ENCODE measurements at regions not wholly inside any gene's neighbourhood (a gene's known extent, or its start where the extent isn't known, plus 50 kb on each side); places are given as distances from the start of the nearest gene placed in this dataset.

DNA sequence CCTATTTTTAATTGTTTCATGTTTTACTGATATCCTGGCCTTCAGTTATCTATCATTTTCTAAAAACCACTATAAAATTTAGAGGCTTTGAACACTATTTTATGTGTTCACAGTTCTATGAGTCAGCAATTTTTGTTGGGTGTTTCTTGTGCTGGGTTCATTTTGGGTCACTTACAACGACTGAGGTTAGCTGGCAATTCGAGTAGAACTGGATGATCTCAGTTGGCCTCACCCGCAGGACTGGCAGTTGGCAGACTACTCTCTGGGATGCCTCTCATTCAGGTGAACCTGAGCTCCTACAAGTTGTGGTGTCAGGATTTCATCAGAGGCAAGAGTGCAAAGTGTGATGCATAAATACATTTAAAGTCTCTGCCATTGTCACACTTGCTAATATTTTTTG is 151.0 kb upstream of the PAPPA start:
- TF ChIP-seq, protein P1, sequence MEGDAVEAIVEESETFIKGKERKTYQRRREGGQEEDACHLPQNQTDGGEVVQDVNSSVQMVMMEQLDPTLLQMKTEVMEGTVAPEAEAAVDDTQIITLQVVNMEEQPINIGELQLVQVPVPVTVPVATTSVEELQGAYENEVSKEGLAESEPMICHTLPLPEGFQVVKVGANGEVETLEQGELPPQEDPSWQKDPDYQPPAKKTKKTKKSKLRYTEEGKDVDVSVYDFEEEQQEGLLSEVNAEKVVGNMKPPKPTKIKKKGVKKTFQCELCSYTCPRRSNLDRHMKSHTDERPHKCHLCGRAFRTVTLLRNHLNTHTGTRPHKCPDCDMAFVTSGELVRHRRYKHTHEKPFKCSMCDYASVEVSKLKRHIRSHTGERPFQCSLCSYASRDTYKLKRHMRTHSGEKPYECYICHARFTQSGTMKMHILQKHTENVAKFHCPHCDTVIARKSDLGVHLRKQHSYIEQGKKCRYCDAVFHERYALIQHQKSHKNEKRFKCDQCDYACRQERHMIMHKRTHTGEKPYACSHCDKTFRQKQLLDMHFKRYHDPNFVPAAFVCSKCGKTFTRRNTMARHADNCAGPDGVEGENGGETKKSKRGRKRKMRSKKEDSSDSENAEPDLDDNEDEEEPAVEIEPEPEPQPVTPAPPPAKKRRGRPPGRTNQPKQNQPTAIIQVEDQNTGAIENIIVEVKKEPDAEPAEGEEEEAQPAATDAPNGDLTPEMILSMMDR (IDR thresholded peaks at IDR 0.05; ENCODE audit: unreplicated experiment) = no peak
- no peaks in the 10 kb centered on the region for H3K4me1 Mint-ChIP-seq (ENCODE audit: low read depth, unreplicated experiment)
- H3K36me3 Mint-ChIP-seq (ENCODE audit: insufficient read depth, unreplicated experiment) = no peaks in the 10 kb centered on the region
- BruUV-seq (replicated peaks) = no TSS peak
- CTCF ChIA-PET = no interaction called here
- H3K4me3 Mint-ChIP-seq (ENCODE audit: low read depth, unreplicated experiment) = no peak overlapping the region
- no peaks in the 10 kb centered on the region for H3K27me3 Mint-ChIP-seq (ENCODE audit: unreplicated experiment)
- DNase-seq = no peak
- H3K27ac Mint-ChIP-seq (ENCODE audit: unreplicated experiment) = no peak overlapping the region
- H3K9me3 Mint-ChIP-seq (ENCODE audit: low read depth, unreplicated experiment) = no peaks in the 10 kb centered on the region
- intact Hi-C loops (cut with micrococcal nuclease; ENCODE audit: unreplicated experiment) = no loop called here

DNA sequence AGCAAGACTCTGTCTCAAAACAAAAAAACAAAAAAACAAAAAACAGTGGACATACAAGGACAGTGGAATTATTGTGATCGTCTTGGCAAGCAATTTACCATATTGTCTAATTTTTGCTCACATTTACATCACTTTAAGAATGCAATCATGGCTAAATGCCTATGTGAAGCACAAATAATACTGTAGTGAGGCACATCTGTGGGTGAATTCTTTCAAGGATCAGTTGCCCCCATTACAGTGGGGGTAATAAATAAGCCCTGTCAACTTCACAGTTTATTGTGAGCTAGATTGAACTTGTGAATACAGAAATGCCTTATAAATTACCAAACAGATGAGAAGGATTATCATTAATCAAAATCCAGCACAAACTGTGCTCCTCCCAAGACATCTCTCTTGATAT is 150.2 kb upstream of the PAPPA start:
- intact Hi-C loops (cut with micrococcal nuclease; ENCODE audit: unreplicated experiment) = no loop called here

DNA sequence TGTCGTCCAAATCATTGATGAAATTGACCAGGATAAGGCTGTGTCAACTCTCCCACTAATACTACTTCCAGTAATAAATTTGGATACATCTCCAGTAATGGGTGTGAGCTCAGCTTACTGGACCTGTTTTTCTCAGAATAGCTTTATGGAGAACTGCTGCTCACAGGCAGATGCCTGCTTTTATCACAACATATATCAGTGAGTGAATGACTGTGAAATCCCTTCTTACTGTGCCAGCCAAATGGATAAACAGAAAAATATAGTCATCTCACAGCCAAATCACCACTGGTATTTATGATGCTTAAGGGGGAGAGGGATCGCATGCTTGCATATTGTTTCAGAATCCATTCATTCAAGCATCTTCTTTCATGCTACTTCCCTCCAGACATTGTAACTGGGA is 148.4 kb upstream of the PAPPA start:
- TF ChIP-seq, protein P1 (IDR thresholded peaks at IDR 0.05; ENCODE audit: unreplicated experiment) = no peak
- CTCF ChIA-PET = no interaction called here
- no peaks in the 10 kb centered on the region for H3K36me3 Mint-ChIP-seq (ENCODE audit: insufficient read depth, unreplicated experiment)

More for the DNA sequence above, 150.2 kb upstream of the PAPPA start:
- CTCF ChIA-PET = no interaction called here
- Mint-ChIP-seq H3K27ac (ENCODE audit: unreplicated experiment) (no peak overlapping the region), H3K36me3 (ENCODE audit: insufficient read depth, unreplicated experiment) (no peaks in the 10 kb centered on the region), H3K9me3 (ENCODE audit: low read depth, unreplicated experiment) (no peaks in the 10 kb centered on the region), H3K27me3 (ENCODE audit: unreplicated experiment) (no peaks in the 10 kb centered on the region), H3K4me3 (ENCODE audit: low read depth, unreplicated experiment) (no peak overlapping the region), H3K4me1 (ENCODE audit: low read depth, unreplicated experiment) (peaks cover 5% of the 10 kb centered on the region)
- no peak for DNase-seq
- TF ChIP-seq, protein P1 (IDR thresholded peaks at IDR 0.05; ENCODE audit: unreplicated experiment) = no peak
- no TSS peak for BruUV-seq (replicated peaks)

DNA sequence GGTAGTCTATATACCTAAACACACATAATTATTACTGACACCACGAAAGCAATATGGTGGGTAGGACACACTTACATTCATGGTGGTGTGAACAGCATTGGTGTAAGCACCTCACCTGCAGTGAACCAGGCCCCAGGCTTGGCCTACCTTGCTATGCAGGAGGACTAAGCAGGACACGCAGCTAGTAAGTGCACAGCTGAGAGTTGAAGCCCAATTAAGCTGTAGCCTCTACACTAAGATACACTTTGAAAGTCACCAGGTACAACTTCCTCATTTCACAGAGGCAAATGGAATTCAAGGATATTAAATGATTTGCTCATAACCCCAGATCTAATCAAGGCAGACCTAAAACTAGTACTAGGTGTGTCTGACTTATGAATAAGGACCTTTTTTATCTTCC is 145.8 kb upstream of the PAPPA start:
- no TSS peak for BruUV-seq (replicated peaks)
- Mint-ChIP-seq H3K4me1 (ENCODE audit: low read depth, unreplicated experiment) (peaks cover 7% of the 10 kb centered on the region), H3K36me3 (ENCODE audit: insufficient read depth, unreplicated experiment) (no peaks in the 10 kb centered on the region), H3K4me3 (ENCODE audit: low read depth, unreplicated experiment) (no peak overlapping the region), H3K9me3 (ENCODE audit: low read depth, unreplicated experiment) (peaks cover 4% of the 10 kb centered on the region), H3K27ac (ENCODE audit: unreplicated experiment) (peak overlapping the region; percentile 40), H3K27me3 (ENCODE audit: unreplicated experiment) (no peaks in the 10 kb centered on the region)
- CTCF ChIA-PET = no interaction called here
- TF ChIP-seq, protein P1 (IDR thresholded peaks at IDR 0.05; ENCODE audit: unreplicated experiment) = no peak
- intact Hi-C loops (cut with micrococcal nuclease; ENCODE audit: unreplicated experiment) = no loop called here
- DNase-seq = no peak

More for the DNA sequence above, 148.4 kb upstream of the PAPPA start:
- DNase-seq = no peak
- Mint-ChIP-seq H3K27me3 (ENCODE audit: unreplicated experiment) (no peaks in the 10 kb centered on the region), H3K9me3 (ENCODE audit: low read depth, unreplicated experiment) (no peaks in the 10 kb centered on the region), H3K4me1 (ENCODE audit: low read depth, unreplicated experiment) (peaks cover 7% of the 10 kb centered on the region), H3K4me3 (ENCODE audit: low read depth, unreplicated experiment) (no peak overlapping the region), H3K27ac (ENCODE audit: unreplicated experiment) (no peak overlapping the region)
- intact Hi-C loops (cut with micrococcal nuclease; ENCODE audit: unreplicated experiment) = no loop called here
- no TSS peak for BruUV-seq (replicated peaks)

Measured in Calu3 (cell line).